COLO829 (cell line): ENCODE measurements at regions not wholly inside any gene's neighbourhood (a gene's known extent, or its start where the extent isn't known, plus 50 kb on each side); places are given as distances from the start of the nearest gene placed in this dataset.

Experiments
- DNase-seq: peaks from one replicate; pipeline ENCODE4 v3.0.0; 2012; ENCODE audit warnings: low spot score

DNA sequence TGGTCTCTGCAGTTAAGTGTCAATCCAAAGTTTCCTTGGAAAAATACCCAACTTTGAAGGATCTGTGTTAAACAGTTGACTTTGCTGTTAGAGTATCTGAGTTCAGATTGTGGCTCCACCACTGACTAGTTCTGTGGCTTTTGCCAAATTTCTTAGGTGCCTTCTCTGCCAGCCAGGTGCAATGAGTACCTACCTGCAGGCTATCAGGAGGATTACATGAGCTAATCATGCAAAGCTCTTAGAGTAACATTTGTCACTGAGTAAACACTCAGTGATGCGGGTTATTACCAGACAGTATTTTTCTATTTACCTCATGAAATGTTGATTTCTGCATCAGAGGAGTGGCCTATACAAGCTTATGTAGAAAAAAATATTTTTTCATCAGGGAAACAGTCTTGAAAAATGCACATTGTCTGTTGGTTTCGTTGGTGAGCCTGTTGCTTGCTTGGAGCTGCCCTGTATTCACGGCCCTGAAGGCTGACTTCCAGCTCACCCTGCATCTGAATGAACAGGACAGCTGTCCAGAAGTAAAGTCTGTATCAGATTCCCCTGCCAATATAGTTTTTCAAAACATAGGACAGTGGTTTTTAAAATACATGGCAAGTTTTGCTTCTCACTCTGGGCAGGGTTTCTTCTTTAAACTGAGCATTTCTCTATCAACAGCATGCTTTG, 235.1 kb downstream of the CDCA7 start:
- no peak for DNase-seq

DNA sequence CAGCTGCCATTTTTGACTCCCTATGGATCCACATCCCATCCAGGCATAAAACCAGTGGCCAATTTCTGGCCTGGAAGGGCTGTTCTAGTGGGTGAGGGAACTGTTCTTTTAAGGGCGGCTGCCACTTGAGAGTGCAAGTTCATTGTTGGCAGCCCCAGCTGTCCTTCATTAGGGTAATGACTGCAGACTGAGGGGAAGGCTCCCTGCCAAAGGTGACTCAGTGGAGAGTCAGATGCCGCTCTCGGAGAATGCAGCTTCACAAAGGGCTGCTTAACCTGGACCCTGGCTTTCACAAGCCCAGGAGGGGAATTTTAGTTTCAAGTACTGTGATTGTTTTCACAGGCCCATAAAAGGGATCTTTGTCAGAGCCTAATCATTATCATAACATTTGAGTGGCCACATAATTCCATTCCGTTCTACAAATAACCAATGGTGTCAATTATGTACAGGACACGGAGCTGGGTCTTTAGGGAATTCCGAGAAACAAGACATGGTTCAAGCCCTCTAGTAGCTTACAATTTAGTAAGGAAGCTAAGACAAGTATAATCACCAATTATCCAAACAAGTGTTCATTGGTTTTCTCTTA, 235.7 kb downstream of the CDCA7 start:
- peak; percentile 57 for DNase-seq

- DNase-seq, result no peak
These were observed 238.4 kb downstream of the CDCA7 start for GRCh38 chr2:173593109-173593508.

DNA sequence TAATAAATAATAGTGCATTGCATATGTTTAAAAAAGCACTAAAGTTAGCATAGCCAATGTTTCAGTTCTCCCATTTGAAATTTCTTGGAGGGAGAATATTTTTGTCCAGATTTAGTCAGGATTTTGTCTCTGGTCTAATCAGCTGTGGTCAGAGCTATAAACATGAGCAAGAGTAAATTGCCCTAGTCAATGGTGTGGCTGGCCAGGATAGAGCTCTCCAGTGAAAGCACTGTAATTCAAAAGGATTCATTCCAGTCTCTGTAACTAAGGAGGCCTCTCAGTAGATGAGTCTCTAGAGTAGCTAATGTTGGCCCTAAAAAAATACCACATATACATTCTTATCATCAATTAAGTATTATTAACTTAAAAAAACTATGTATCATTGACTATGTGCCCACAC, 241.6 kb downstream of the CDCA7 start:
- DNase-seq, result no peak

DNA sequence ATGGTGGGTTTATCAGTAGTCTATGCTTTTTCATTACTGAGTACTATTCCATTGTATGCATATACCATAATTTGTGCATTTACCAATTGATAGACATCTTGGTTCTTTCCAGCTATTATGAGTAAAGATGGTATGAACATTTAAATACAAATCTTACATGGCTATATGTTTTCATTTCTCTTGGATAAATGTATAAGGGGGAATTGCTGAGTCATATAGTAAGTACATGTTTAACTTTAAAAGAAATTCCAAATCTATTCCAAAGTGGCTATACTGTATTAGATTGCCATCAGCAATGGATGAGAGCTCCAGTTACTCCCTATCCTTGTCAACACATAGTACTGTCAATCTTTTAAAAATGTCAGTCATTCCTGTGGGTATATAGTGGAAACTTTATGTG, 243.9 kb downstream of the CDCA7 start:
- DNase-seq, result no peak

DNA sequence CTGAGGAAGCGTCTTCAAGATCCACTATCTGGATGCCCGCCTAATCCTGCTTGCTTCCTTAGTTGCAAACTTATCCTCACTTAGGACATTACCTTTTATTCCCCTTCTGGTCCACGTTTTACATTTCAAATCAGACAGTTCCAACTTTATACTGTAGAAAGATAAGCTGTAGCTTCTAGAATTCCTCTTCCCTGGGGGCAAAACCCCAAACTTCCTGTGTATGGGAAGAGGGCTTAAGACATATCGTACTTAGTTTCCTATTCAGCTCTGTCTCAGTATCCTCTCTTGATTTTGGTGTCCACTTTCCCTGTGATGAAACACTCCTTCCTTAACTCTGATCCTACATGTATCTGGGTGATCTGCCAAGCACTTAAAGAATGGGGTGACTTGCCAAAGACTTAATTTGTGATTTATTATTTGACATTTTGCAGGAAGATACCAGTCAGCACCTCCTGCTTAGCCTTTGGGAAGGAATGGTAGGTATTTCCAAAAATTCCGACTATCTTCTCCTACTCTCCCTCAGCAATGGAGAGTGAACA, 245.2 kb downstream of the CDCA7 start:
- no peak for DNase-seq

- DNase-seq, result no peak
These were observed 247.6 kb downstream of the CDCA7 start for GRCh38 chr2:173602153-173602795.

DNA sequence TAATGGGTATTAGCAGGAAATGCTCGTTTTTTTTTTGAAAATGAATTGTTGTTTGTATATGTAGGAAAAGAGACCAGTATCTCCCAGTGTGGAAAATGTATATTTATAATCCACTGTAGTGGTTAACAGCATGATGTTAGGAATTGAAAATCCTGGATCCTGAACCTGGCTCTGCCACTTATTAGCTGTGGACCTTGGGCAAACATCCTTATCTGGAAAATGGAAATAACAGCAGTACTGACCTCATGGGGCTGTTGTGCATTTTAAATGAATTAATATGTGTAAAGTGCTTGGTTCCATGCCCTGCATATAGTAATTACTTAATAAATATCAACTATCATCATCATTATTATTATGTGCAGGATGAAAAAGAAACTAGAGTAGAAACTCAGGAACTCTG, 251.3 kb downstream of the CDCA7 start:
- no peak for DNase-seq

DNA sequence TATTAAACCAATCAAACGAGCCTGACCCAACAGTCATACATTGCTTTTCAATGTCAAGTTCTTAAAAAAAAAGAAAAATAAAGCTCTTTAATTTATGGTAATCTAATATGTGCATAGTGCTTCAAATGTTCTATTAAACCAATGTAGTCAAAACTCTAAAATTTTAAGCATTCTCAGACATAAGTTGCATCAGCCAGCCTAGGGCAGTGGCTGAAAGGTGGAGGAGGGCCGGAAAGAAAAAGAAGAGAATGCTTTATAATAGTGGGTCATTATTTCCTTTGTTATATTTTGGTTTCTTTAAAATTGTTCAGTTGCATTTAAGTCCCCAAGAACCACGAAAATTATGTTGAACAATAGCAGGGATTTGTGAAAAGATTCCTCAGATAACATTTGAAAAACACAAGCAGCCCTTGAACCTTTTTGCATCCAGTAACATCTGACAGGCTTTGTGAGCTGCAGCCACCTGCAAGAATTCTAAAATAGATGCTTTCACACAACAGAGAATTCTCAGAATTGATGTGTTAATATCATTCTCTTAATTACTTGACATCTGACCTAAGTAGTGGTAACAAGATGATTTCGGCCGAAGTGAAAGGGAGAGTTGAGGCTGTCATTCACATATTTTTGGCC, 252.1 kb downstream of the CDCA7 start:
- DNase-seq, result no peak

DNA sequence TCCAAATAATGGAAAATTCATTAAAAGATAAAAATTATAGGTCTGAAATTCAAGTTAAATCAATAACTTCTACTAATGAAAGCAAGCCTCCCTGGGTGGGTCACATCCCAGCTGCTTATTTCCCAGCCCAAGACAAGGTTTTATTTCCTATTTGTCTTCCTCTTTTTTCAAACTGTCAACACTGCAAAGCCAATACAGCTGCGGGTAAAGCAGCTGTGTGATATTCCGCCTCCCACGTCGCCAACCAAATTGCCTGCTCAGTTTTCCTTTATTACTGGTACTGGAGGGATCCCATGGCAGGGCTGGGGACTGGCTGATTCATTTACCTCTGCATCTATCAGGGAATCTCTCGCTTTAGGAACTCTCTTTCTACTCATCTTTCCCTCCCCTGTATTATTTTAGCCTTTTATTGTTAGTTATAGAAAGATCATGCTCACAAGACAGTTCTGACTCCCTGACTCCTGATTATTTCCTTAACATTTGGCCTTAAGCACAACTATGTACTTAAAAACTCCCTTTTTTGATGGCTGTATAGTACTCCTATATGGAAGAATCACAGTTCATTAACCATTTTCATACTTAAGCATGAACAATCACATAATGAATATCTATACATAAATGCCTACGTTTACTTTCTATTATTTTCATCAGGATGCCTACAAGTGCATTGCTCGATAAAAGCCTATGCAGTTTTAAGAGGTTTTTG, 253.1 kb downstream of the CDCA7 start:
- no peak for DNase-seq

DNA sequence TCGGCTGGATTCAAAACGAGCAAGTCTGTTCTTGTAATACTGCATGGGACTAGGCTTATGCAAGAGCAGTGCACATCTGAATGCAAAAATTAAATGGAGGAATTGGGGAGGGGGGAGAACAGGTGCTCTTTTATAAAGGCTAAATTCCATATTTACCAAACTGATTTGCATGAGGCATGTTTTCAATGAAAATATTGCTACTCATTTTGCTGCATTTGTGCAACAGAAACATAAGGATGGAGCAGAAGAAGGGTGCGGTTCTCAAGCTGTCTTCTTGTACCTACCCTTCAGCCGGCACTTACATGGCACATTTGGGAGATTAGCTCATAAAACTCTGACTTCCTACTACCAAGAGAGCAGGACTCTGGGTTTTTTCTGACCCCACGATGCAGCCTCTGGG, 256.4 kb downstream of the CDCA7 start:
- DNase-seq, result no peak

DNA sequence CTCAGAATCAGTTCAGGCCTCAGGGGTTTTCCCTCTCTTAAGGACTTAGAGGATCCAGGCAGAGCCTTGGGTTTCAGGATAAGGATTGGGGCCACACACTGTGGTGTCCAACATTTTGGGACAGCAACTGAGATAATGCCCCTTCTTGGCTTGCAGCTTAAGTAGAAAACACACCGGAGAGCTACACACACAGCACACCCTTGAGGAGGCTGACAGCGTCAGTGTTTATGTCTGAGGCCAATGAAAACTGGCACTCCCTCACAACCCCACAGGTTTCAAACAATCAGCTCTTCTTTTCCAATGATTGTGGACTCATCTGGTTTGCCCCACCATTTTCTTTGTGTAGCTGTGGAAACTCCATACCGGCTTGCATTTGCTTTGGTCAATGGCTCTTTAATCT, 257.7 kb downstream of the CDCA7 start:
- no peak for DNase-seq

GRCh38 chr2:173613386-173613785, 258.7 kb downstream of the CDCA7 start:
- no peak for DNase-seq

- no peak for DNase-seq
These were observed 259.7 kb downstream of the CDCA7 start for GRCh38 chr2:173614265-173614930.

DNA sequence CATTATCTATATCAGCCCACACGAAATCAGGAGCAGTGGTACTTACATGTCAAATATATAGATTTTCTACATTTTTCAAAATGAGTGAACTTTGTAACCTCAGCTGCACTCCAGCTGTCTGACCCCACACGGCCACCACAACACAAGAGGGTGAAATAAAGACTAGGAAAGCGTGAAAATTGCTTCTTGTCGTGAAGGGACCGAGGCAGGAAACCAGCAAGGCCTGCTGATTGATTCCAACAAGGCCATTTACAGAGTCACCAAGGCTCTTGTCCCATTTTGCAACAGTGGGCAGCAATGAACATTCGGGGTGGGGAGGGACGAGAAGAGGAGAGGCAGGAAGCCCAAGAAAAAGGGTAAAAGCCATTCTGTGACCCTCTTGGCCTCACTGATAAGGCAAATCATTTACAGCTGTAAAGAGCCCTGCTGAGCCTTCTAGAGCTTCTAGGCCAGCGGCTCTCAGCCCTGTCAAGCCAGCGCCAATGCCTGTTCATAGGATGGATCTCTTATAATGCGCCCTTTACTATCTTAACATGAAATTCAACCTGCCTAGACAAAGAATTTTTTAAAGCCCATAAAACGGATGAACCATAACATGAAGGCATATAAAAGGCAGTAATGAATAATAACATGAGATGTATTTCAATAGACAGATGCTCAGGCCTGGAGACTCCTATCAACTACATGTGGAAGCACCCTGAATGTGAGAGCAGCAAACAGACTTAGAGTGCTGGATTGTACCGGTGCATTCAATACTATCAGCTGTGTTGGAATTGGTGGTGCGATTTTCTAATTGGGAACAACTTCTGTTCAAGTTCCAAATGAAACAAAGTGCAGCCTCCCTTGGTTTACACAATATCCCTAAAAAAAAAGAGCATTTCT, 269.0 kb downstream of the CDCA7 start:
- DNase-seq, result no peak

DNA sequence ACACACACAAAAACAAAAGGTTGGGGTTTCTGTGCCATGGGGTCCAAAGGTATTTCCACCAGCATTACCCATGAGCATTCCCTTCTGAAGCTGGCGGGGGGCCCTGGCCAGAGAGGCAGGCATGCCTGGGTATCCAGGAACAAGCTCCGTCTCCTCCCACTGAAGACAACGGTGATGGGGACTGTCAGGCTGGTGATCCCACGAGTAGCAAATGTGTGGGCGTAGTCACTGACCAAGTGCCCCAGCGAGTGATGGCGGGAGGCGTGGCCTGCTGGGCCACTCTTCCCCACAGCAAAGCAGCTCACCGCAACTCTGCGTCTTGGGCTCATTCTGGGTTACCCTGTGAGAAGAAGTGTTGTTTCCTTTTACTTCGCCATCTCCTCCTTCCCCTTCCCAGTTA, 270.6 kb downstream of the CDCA7 start:
- DNase-seq, result no peak

- DNase-seq, result no peak
These were observed 274.4 kb downstream of the CDCA7 start for GRCh38 chr2:173629076-173629475.

DNA sequence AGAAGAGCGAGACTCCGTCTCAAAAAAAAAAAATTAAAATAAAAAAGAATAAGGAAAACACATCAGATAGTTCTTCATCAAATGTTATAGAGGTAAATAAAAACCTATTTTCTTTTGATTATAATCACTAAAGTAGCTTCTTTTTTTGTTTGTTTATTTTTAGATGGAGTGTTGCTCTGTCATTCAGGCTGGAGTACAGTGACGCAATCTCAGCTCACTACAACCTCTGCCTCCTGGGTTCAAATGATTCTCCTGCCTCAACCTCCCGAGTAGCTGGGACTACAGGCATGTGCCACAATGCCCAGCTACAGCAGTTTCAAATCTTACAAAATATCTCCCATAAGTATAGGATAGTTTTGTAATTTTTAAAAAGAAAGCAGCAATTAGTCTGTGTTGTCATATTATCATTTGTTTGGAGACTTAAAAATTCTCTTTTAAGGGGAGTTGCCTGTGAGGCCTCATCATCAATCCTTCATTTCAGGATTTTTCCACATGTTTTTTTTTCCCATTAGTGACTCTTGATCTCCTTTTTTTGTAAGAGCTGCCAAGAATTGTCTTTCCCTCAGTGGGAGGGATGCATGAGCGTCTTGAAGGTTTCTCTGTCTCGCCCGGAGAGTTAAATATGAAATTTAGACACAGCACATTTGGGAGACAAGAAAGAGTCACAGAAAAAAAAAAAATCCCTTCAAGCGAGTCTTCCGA, 275.9 kb downstream of the CDCA7 start:
- DNase-seq, result no peak

- no peak for DNase-seq
These were observed 276.4 kb downstream of the CDCA7 start for GRCh38 chr2:173631127-173631460.

GRCh38 chr2:173644146-173644545, 289.5 kb downstream of the CDCA7 start:
- DNase-seq, result no peak
